Pancreas (tissue), 10 donors: ENCODE measurements at regions not wholly inside any gene's neighbourhood (a gene's known extent, or its start where the extent isn't known, plus 50 kb on each side); places are given as distances from the start of the nearest gene placed in this dataset.

Source experiments
- ATAC-seq, 4 donors: fragments of 200-7000 bp; cut with Tn5 transposase; one replicate each; pipeline versions ENCODE4 v1.8.0 to v1.9.1; 2020; ENCODE audit warnings: mild to moderate bottlenecking in 4 of 4, moderate library complexity in 4 of 4
- DNase-seq, 6 donors: peaks; one replicate each; pipeline ENCODE4 v3.0.0-alpha.2; 2020
- FAIRE-seq: peaks from 2 replicates; lab custom pipeline; 2012; peaks lifted over from hg19 to GRCh38; lab: Jason Lieb, UNC
- H3K27ac ChIP-seq, 4 donors: fragments of 200-600 bp; sonication (generic); 1 replicate in 3 of 4; 2 replicates in 1 of 4; pipeline versions ENCODE4 v1.5.0 to v1.8.0; 2020
- H3K27me3 ChIP-seq, 4 donors: fragments of 200-600 bp; one replicate each; pipeline ENCODE4 v1.8.0; 2021
- H3K36me3 ChIP-seq, 3 donors: fragments of 200-600 bp; sonication (generic) in 1 of 3; one replicate each; pipeline versions ENCODE4 v1.5.0 to v1.8.0; 2020 to 2021
- H3K4me1 ChIP-seq, 3 donors: fragments of 200-600 bp; one replicate each; pipeline ENCODE4 v1.8.0; 2021
- H3K4me3 ChIP-seq, 4 donors: fragments of 200-600 bp; sonication (generic) in 2 of 4; one replicate each; pipeline versions ENCODE4 v1.5.0 to v1.8.0; 2020 to 2021
- H3K9me3 ChIP-seq, 4 donors: fragments of 200-600 bp; one replicate each; pipeline ENCODE4 v1.8.0; 2021
- CTCF ChIP-seq, 4 donors: fragments of 200-600 bp; sonication (generic) in 3 of 4; IDR thresholded peaks; one replicate each; pipeline versions ENCODE4 v1.5.0 to v1.8.0; 2021; ENCODE audit warnings: antibody characterized with exemption in 4 of 4
- WGBS, 2 donors: extraction: QIAGEN DNeasy Blood & Tissue Kit; methylation state at CpG; one replicate each; pipeline ENCODE4 v1.1.7; 2013; 5-methylcytosine and 5-hydroxymethylcytosine counted together
- intact Hi-C, 3 donors: fragments of 100-400 bp; cut with DNase I; formaldehyde crosslinking; loops; one replicate each; pipeline versions ENCODE4 v1.11.1 to v1.14.2; 2022
- donor health status: healthy with polysubstance abuse.
- donor health status: DM: no; HTN: no; CAD: no; lungs with moderate emphysema.
- donor health status: DM: no; HTN: no; CAD: no.
- donor health status: control.
- donor health status: control.
- donor health status: Bipolar disorder and iron deficiency.
- donor health status: DM: yes; HTN: yes; CAD: no.
- donor health status: DM: no; HTN: no; CAD: no.
- donor health status: DM: no; HTN: no; CAD: no.
- donor health status: DM: yes; HTN: yes; CAD: no.

- no peaks in the 10 kb centered on the region for H3K27me3 ChIP-seq
- no peak for TF ChIP-seq CTCF (IDR thresholded peaks at IDR 0.05)
- WGBS, 2 donors, result 33 to 61% methylated on average over 1 of the region's 1 CpG
- ATAC-seq (peak in 1 of 4 donors; percentile 27), DNase-seq (no peak), FAIRE-seq (no peak)
- intact Hi-C loops, result no loop called here
- H3K4me1 ChIP-seq, result no peaks in the 10 kb centered on the region
- H3K27ac ChIP-seq, result no peak overlapping the region
- no peak overlapping the region for H3K4me3 ChIP-seq
- no peaks in the 10 kb centered on the region for H3K36me3 ChIP-seq
- H3K9me3 ChIP-seq, result no peaks in the 10 kb centered on the region
These were observed 79.4 kb upstream of the FAM136A start for GRCh38 chr2:70381235-70381634.

GRCh38 chr2:70380621-70381020, 78.8 kb upstream of the FAM136A start:
- Histone ChIP-seq H3K4me3 (no peak overlapping the region), H3K4me1 (no peaks in the 10 kb centered on the region), H3K9me3 (no peaks in the 10 kb centered on the region), H3K27ac (no peak overlapping the region), H3K36me3 (no peaks in the 10 kb centered on the region), H3K27me3 (no peaks in the 10 kb centered on the region)
- 68 to 71% methylated on average over 4 of the region's 4 CpGs for WGBS, 2 donors
- intact Hi-C loops, result no loop called here
- ATAC-seq (no peak), FAIRE-seq (no peak), DNase-seq (no peak)
- TF ChIP-seq CTCF (IDR thresholded peaks at IDR 0.05), result no peak

GRCh38 chr2:70374616-70375015, 72.7 kb upstream of the FAM136A start:
- no peak overlapping the region for H3K4me3 ChIP-seq
- 43 to 49% methylated on average over 2 of the region's 2 CpGs for WGBS, 2 donors
- no peaks in the 10 kb centered on the region for H3K36me3 ChIP-seq
- TF ChIP-seq CTCF (IDR thresholded peaks at IDR 0.05), result no peak
- no peak for DNase-seq
- no peaks in the 10 kb centered on the region for H3K27me3 ChIP-seq
- FAIRE-seq, result no peak
- no peaks in the 10 kb centered on the region for H3K9me3 ChIP-seq
- intact Hi-C loops, result no loop called here
- H3K4me1 ChIP-seq, result no peaks in the 10 kb centered on the region
- ATAC-seq, result no peak
- H3K27ac ChIP-seq, result no peak overlapping the region

GRCh38 chr2:70371753-70372152, 69.9 kb upstream of the FAM136A start:
- WGBS, 2 donors, result 69 to 83% methylated on average over 3 of the region's 3 CpGs
- FAIRE-seq, result no peak
- TF ChIP-seq CTCF (IDR thresholded peaks at IDR 0.05), result no peak

GRCh38 chr2:70369082-70369481, 67.2 kb upstream of the FAM136A start:
- no peaks in the 10 kb centered on the region for H3K36me3 ChIP-seq
- ATAC-seq, result no peak
- no peak for DNase-seq
- WGBS, 2 donors, result 37 to 38% methylated on average over 5 of the region's 5 CpGs
- H3K4me1 ChIP-seq, result no peaks in the 10 kb centered on the region
- no peaks in the 10 kb centered on the region for H3K9me3 ChIP-seq
- intact Hi-C loops, result no loop called here
- no peak for FAIRE-seq
- no peak overlapping the region for H3K27ac ChIP-seq
- H3K4me3 ChIP-seq, result no peak overlapping the region
- H3K27me3 ChIP-seq, result no peaks in the 10 kb centered on the region
- no peak for TF ChIP-seq CTCF (IDR thresholded peaks at IDR 0.05)

More at GRCh38 chr2:70371753-70372152, 69.9 kb upstream of the FAM136A start:
- ATAC-seq (no peak), DNase-seq (no peak)
- H3K27me3 ChIP-seq, result no peaks in the 10 kb centered on the region
- no peaks in the 10 kb centered on the region for H3K9me3 ChIP-seq
- no peaks in the 10 kb centered on the region for H3K4me1 ChIP-seq
- no peak overlapping the region for H3K4me3 ChIP-seq
- no peaks in the 10 kb centered on the region for H3K36me3 ChIP-seq
- no peak overlapping the region for H3K27ac ChIP-seq
- intact Hi-C loops, result no loop called here
